Pancreas (tissue), 10 donors: ENCODE measurements at regions not wholly inside any gene's neighbourhood (a gene's known extent, or its start where the extent isn't known, plus 50 kb on each side); places are given as distances from the start of the nearest gene placed in this dataset.

Experiments
- ATAC-seq, 4 donors: fragments of 200-7000 bp; cut with Tn5 transposase; one replicate each; pipeline versions ENCODE4 v1.8.0 to v1.9.1; 2020; ENCODE audit warnings: mild to moderate bottlenecking in 4 of 4, moderate library complexity in 4 of 4
- DNase-seq, 6 donors: peaks; one replicate each; pipeline ENCODE4 v3.0.0-alpha.2; 2020
- FAIRE-seq: peaks from 2 replicates; lab custom pipeline; 2012; peaks lifted over from hg19 to GRCh38; lab: Jason Lieb, UNC
- H3K27ac ChIP-seq, 4 donors: fragments of 200-600 bp; sonication (generic); 1 replicate in 3 of 4; 2 replicates in 1 of 4; pipeline versions ENCODE4 v1.5.0 to v1.8.0; 2020
- H3K27me3 ChIP-seq, 4 donors: fragments of 200-600 bp; one replicate each; pipeline ENCODE4 v1.8.0; 2021
- H3K36me3 ChIP-seq, 3 donors: fragments of 200-600 bp; sonication (generic) in 1 of 3; one replicate each; pipeline versions ENCODE4 v1.5.0 to v1.8.0; 2020 to 2021
- H3K4me1 ChIP-seq, 3 donors: fragments of 200-600 bp; one replicate each; pipeline ENCODE4 v1.8.0; 2021
- H3K4me3 ChIP-seq, 4 donors: fragments of 200-600 bp; sonication (generic) in 2 of 4; one replicate each; pipeline versions ENCODE4 v1.5.0 to v1.8.0; 2020 to 2021
- H3K9me3 ChIP-seq, 4 donors: fragments of 200-600 bp; one replicate each; pipeline ENCODE4 v1.8.0; 2021
- CTCF ChIP-seq, 4 donors: fragments of 200-600 bp; sonication (generic) in 3 of 4; IDR thresholded peaks; one replicate each; pipeline versions ENCODE4 v1.5.0 to v1.8.0; 2021; ENCODE audit warnings: antibody characterized with exemption in 4 of 4
- WGBS, 2 donors: extraction: QIAGEN DNeasy Blood & Tissue Kit; methylation state at CpG; one replicate each; pipeline ENCODE4 v1.1.7; 2013; 5-methylcytosine and 5-hydroxymethylcytosine counted together
- intact Hi-C, 3 donors: fragments of 100-400 bp; cut with DNase I; formaldehyde crosslinking; loops; one replicate each; pipeline versions ENCODE4 v1.11.1 to v1.14.2; 2022
- donor health status: healthy with polysubstance abuse.
- donor health status: DM: no; HTN: no; CAD: no; lungs with moderate emphysema.
- donor health status: DM: no; HTN: no; CAD: no.
- donor health status: control.
- donor health status: control.
- donor health status: Bipolar disorder and iron deficiency.
- donor health status: DM: yes; HTN: yes; CAD: no.
- donor health status: DM: no; HTN: no; CAD: no.
- donor health status: DM: no; HTN: no; CAD: no.
- donor health status: DM: yes; HTN: yes; CAD: no.

GRCh38 chr2:133842446-133842845 lies 274.2 kb upstream of the NCKAP5 start:
- FAIRE-seq = no peak
- Histone ChIP-seq H3K9me3 (no peaks in the 10 kb centered on the region), H3K4me1 (no peaks in the 10 kb centered on the region), H3K27ac (no peak overlapping the region), H3K27me3 (no peaks in the 10 kb centered on the region), H3K4me3 (no peak overlapping the region), H3K36me3 (no peaks in the 10 kb centered on the region)
- DNase-seq = no peak
- intact Hi-C loops = no loop called here
- TF ChIP-seq CTCF (IDR thresholded peaks at IDR 0.05) = no peak
- 54 to 61% methylated on average over 2 of the region's 2 CpGs for WGBS, 2 donors
- no peak for ATAC-seq

GRCh38 chr2:133843091-133843490 lies 274.8 kb upstream of the NCKAP5 start:
- Histone ChIP-seq H3K9me3 (no peaks in the 10 kb centered on the region), H3K36me3 (no peaks in the 10 kb centered on the region), H3K4me1 (no peaks in the 10 kb centered on the region), H3K27ac (no peak overlapping the region), H3K27me3 (no peaks in the 10 kb centered on the region), H3K4me3 (no peak overlapping the region)
- intact Hi-C loops = no loop called here
- ATAC-seq = no peak
- no peak for TF ChIP-seq CTCF (IDR thresholded peaks at IDR 0.05)
- no peak for FAIRE-seq
- 87 to 92% methylated on average over 3 of the region's 3 CpGs for WGBS, 2 donors
- DNase-seq = no peak

DNA sequence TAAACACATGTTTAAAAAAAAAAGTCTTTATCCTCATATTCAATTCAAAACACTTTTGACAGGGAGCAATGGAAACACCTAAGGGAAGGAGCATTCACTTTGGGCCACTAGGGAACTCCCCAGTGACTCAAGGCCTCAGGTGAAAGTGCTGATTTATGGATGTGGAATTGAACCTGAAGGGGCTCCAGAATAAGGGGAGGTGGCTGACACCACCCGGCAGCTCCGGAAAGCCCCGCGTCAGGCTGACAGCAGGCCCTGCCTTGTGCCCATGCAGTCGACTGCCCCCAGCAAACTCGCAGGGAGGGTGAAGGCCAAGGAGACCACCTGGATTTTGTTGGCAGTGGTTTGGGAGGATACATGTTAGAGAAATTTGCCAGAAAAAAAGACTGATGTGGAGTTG lies 275.3 kb upstream of the NCKAP5 start:
- Histone ChIP-seq H3K27me3 (no peaks in the 10 kb centered on the region), H3K36me3 (no peaks in the 10 kb centered on the region), H3K9me3 (no peaks in the 10 kb centered on the region), H3K4me3 (no peak overlapping the region), H3K4me1 (no peaks in the 10 kb centered on the region), H3K27ac (no peak overlapping the region)
- WGBS, 2 donors = 60 to 65% methylated on average over 6 of the region's 6 CpGs
- intact Hi-C loops = no loop called here
- no peak for TF ChIP-seq CTCF (IDR thresholded peaks at IDR 0.05)
- FAIRE-seq (no peak), DNase-seq (peak in 1 of 6 donors; percentile 51), ATAC-seq (peak in 2 of 4 donors; percentile 37 to 56)

GRCh38 chr2:133844214-133844892 lies 276.1 kb upstream of the NCKAP5 start:
- Histone ChIP-seq H3K36me3 (no peaks in the 10 kb centered on the region), H3K27me3 (no peaks in the 10 kb centered on the region), H3K4me3 (no peak overlapping the region), H3K9me3 (no peaks in the 10 kb centered on the region), H3K27ac (no peak overlapping the region), H3K4me1 (no peaks in the 10 kb centered on the region)
- peak; percentile 66 to 81 (median 76) for TF ChIP-seq CTCF (IDR thresholded peaks at IDR 0.05)
- 26 to 28% methylated on average over 9 of the region's 9 CpGs for WGBS, 2 donors
- no peak for FAIRE-seq
- DNase-seq = peak; percentile 37 to 73 (median 52)
- ATAC-seq = peak; percentile 77 to 97 (median 94)
- intact Hi-C loops = no loop called here

DNA sequence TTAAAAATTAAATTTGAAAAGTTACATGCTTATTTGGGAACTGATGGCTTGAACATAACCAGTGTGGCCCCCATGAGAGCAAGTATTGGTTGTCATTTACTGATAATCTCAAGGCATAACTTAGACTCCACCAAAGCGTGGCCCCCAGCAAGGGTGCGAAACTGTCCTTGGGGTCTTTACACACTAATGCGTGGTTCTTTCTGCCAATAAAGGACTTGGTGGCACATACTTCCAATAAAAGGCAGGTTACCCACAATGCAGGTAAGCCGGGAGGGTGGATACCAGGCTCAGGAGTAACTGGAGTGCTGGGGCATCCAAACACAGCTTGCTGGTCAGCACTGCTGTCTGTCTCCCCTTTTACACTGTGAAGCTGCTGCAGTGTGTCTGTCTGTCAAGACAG lies 278.2 kb upstream of the NCKAP5 start:
- no peak for TF ChIP-seq CTCF (IDR thresholded peaks at IDR 0.05)
- H3K9me3 ChIP-seq = no peaks in the 10 kb centered on the region
- intact Hi-C loops = no loop called here
- no peaks in the 10 kb centered on the region for H3K4me1 ChIP-seq
- no peak overlapping the region for H3K4me3 ChIP-seq
- H3K36me3 ChIP-seq = no peaks in the 10 kb centered on the region
- ATAC-seq (no peak), FAIRE-seq (no peak), DNase-seq (no peak)
- H3K27ac ChIP-seq = no peak overlapping the region
- WGBS, 2 donors = 79 to 89% methylated on average over 4 of the region's 4 CpGs
- no peaks in the 10 kb centered on the region for H3K27me3 ChIP-seq
